ENCODE measurements at regions not wholly inside any gene's neighbourhood (a gene's known extent, or its start where the extent isn't known, plus 50 kb on each side); places are given as distances from the start of the nearest gene placed in this dataset.

DNA sequence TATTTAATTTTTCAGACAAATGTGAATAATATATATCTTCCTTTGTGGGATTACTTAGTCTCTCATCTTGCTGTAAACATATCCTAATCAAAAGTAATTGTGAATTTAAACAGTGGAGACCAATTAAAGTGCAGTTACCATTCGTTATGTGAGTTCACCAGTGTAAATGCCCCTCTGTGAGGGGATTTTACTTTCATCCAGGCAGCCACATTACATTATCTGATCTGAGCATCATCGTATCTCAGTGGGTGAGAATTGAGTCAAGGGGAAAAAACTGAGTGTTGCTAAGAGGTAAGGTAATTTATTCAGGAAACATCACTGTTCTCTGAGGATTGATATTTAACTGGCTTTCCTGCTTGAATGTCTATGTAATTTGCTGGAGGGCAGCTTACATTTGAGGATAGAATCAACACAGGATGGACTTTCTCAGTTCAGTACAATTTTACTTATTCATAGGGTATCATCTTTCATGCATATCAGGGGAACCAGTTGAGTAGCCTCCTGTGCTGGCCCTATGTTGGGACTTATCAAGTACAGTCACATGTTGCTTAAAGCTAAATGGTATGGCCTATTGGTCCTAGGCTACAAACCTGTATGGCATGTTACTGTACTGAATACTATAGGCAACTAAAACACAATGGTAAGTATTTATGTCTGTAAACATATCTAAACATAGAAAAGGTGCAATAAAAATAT is 219.7 kb downstream of the CD47 start:
- H3K4me2 ChIP-seq (ENCODE audit: insufficient read depth, insufficient read length, low read length), result no peak overlapping the region
- no peaks in the 10 kb centered on the region for H3K23me2 ChIP-seq (ENCODE audit: insufficient read length, low read depth, low read length, poor library complexity, severe bottlenecking)
- H2BK15ac ChIP-seq (ENCODE audit: low read depth, low read length), result no peak overlapping the region
- no peak overlapping the region for H3K4ac ChIP-seq (ENCODE audit: low read depth, low read length)
- no CpG with 5 or more reads among the region's 2 CpGs for WGBS (ENCODE audit: extremely low coverage, insufficient read length, low lambda C conversion rate)
- no peaks in the 10 kb centered on the region for H3K79me2 ChIP-seq (ENCODE audit: insufficient read depth, low read length)
- H3K23ac ChIP-seq (ENCODE audit: insufficient read length, low read depth, low read length), result no peak overlapping the region
- H3K27me3 ChIP-seq (ENCODE audit: insufficient read depth, low read length), result no peaks in the 10 kb centered on the region
- H2BK5ac ChIP-seq (ENCODE audit: insufficient read length, low read length), result no peak overlapping the region
- 0 out of 7 replicates have a peak, but pooled peaks cover 0 to 3% (median 0%) of the 10 kb centered on the region in 3 experiments for H3K36me3 Mint-ChIP-seq (ENCODE audit: insufficient read depth in 1 of 3, low read depth in 3 of 3)
- no peaks in the 10 kb centered on the region for H4K20me1 ChIP-seq (ENCODE audit: control insufficient read depth, insufficient read depth, insufficient read length)
- H3K4me1 ChIP-seq (ENCODE audit: insufficient read depth, low read length), result no peaks in the 10 kb centered on the region
- no peaks in the 10 kb centered on the region for H3K9me3 ChIP-seq (ENCODE audit: control insufficient read depth, low read depth, low read length)
- DNase-seq, result no peak
- H4K8ac ChIP-seq (replicated peaks; ENCODE audit: insufficient read length, low read depth, low read length), result no peak overlapping the region
- H3K18ac ChIP-seq (ENCODE audit: insufficient read length, low read depth, low read length), result no peak overlapping the region
- H3K56ac ChIP-seq (ENCODE audit: insufficient read length, low read depth, low read length), result no peak overlapping the region
- no peak overlapping the region for H2AFZ ChIP-seq (ENCODE audit: low read length)
- H3K14ac ChIP-seq (ENCODE audit: insufficient read depth, low read length), result no peak overlapping the region
- H3K4me3 Mint-ChIP-seq, result no peak overlapping the region
- H3K27ac ChIP-seq (ENCODE audit: insufficient read length, low read depth, low read length), result no peak overlapping the region
- H2BK20ac ChIP-seq (ENCODE audit: low read depth, low read length, poor library complexity, severe bottlenecking), result no peak overlapping the region
- no peak overlapping the region for H3K9ac ChIP-seq (ENCODE audit: extremely low read depth, insufficient read length, low read length)
- no peak overlapping the region for H3T11ph ChIP-seq (ENCODE audit: low read length)
- H3K27ac Mint-ChIP-seq, result no peak overlapping the region
- H3K27me3 Mint-ChIP-seq (ENCODE audit: low read depth), result no peaks in the 10 kb centered on the region
- H3K9me3 Mint-ChIP-seq, result no peaks in the 10 kb centered on the region
- H4K5ac ChIP-seq (ENCODE audit: insufficient read length, low read depth, low read length), result no peak overlapping the region
- no peak overlapping the region for H4K91ac ChIP-seq (ENCODE audit: insufficient read length, low read depth, low read length)
- no peak overlapping the region for H2AK5ac ChIP-seq (ENCODE audit: insufficient read length, low read length)
- H3K79me1 ChIP-seq (ENCODE audit: insufficient read depth, low read depth, low read length, poor library complexity, severe bottlenecking), result no peaks in the 10 kb centered on the region
- H3K4me1 Mint-ChIP-seq, result no peaks in the 10 kb centered on the region
- TF ChIP-seq, protein P1, sequence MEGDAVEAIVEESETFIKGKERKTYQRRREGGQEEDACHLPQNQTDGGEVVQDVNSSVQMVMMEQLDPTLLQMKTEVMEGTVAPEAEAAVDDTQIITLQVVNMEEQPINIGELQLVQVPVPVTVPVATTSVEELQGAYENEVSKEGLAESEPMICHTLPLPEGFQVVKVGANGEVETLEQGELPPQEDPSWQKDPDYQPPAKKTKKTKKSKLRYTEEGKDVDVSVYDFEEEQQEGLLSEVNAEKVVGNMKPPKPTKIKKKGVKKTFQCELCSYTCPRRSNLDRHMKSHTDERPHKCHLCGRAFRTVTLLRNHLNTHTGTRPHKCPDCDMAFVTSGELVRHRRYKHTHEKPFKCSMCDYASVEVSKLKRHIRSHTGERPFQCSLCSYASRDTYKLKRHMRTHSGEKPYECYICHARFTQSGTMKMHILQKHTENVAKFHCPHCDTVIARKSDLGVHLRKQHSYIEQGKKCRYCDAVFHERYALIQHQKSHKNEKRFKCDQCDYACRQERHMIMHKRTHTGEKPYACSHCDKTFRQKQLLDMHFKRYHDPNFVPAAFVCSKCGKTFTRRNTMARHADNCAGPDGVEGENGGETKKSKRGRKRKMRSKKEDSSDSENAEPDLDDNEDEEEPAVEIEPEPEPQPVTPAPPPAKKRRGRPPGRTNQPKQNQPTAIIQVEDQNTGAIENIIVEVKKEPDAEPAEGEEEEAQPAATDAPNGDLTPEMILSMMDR (conservative IDR thresholded peaks at IDR 0.05), result no peak
- H2BK120ac ChIP-seq (ENCODE audit: low read depth, low read length, poor library complexity, severe bottlenecking), result no peak overlapping the region
- no peak overlapping the region for H2BK12ac ChIP-seq (ENCODE audit: insufficient read length, low read depth, low read length)

All from H9 (cell line).